Uterus (tissue), 2 donors: ENCODE measurements at regions not wholly inside any gene's neighbourhood (a gene's known extent, or its start where the extent isn't known, plus 50 kb on each side); places are given as distances from the start of the nearest gene placed in this dataset.

Experiments
- POLR2A ChIP-seq, 2 donors: fragments of 450-650 bp; IDR thresholded peaks; one replicate each; pipeline ENCODE4 v1.6.1; 2016; ENCODE audit warnings: antibody characterized with exemption in 2 of 2, mild to moderate bottlenecking in 1 of 2, moderate library complexity in 1 of 2
- TF ChIP-seq, protein P1 (sequence below), 4 experiments: fragments of 200-600 bp in 2 of 4; fragments of 450-650 bp in 2 of 4; sonication (generic) in 2 of 4; IDR thresholded peaks; one replicate each; pipeline ENCODE4 v1.5.1; 2016 to 2019; ENCODE audit warnings: antibody characterized with exemption in 4 of 4, mild to moderate bottlenecking in 2 of 4, moderate library complexity in 1 of 4

GRCh38 chr20:39421571-39422105, 459.5 kb downstream of the DHX35 start:
- TF ChIP-seq, protein P1, sequence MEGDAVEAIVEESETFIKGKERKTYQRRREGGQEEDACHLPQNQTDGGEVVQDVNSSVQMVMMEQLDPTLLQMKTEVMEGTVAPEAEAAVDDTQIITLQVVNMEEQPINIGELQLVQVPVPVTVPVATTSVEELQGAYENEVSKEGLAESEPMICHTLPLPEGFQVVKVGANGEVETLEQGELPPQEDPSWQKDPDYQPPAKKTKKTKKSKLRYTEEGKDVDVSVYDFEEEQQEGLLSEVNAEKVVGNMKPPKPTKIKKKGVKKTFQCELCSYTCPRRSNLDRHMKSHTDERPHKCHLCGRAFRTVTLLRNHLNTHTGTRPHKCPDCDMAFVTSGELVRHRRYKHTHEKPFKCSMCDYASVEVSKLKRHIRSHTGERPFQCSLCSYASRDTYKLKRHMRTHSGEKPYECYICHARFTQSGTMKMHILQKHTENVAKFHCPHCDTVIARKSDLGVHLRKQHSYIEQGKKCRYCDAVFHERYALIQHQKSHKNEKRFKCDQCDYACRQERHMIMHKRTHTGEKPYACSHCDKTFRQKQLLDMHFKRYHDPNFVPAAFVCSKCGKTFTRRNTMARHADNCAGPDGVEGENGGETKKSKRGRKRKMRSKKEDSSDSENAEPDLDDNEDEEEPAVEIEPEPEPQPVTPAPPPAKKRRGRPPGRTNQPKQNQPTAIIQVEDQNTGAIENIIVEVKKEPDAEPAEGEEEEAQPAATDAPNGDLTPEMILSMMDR (IDR thresholded peaks at IDR 0.05), result no peak
- TF ChIP-seq POLR2A (IDR thresholded peaks at IDR 0.05), result no peak
